ENCODE measurements at regions not wholly inside any gene's neighbourhood (a gene's known extent, or its start where the extent isn't known, plus 50 kb on each side); places are given as distances from the start of the nearest gene placed in this dataset.
A peak's percentile ranks its signal among the peaks of the same experiment; 100 is the strongest.

DNA sequence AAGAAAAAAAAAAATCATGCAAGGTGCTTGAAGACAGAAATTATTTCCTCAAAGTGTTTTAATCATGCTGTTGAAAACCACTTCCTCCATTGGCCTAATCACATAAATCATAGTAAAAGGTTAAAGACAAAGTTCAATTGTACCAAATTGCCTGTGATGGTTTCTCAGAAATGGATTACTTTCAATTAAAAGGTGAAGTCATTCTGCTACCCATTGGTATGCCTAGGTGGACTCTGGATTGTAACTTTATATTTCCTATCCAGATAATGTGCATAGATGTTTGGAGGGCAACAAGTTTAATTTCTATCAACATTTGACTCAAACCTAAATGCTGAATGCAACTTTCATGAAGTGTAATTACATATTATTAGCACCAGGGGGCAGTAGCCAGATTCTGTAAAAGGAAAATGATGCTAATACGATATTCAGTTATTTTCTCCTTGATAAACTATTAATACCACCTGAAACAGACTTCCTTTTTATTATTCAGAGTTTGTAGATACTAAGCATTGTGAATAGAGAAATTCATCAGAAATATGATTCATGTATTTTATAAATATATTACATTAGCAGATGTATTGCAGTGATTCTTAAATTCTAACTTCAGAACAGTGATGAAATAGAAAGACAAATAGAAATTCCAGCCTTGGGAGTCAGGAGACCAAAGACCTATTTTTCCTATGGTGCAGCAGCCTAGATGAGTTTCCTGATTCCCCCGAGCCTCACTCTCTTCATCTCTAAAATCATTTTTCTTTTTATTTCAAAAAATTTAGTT lies 148.2 kb downstream of the CAAP1 start:
- H3K27me3 ChIP-seq: no peaks in the 10 kb centered on the region
- no peaks in the 10 kb centered on the region for H3K4me1 ChIP-seq
- H3K27ac ChIP-seq: no peak overlapping the region
- intact Hi-C loops (cut with DNase I; ENCODE audit: low total_unique reads): loop anchor here (10.0 kb wide), 1 partner anchor 840 kb away; no protein-coding TSS in a partner anchor
- DNase-seq (ENCODE audit: low spot score in 2 of 2): no peak
- no peaks in the 10 kb centered on the region for H3K9me3 ChIP-seq
- no peaks in the 10 kb centered on the region for H3K36me3 ChIP-seq
- H3K4me3 ChIP-seq: no peak overlapping the region
- TF ChIP-seq POLR2AphosphoS5 (IDR thresholded peaks at IDR 0.05) (no peak), CTCF (IDR thresholded peaks at IDR 0.05) (peak; percentile 60 to 65 (median 62)), POLR2A (IDR thresholded peaks at IDR 0.05) (no peak)

DNA sequence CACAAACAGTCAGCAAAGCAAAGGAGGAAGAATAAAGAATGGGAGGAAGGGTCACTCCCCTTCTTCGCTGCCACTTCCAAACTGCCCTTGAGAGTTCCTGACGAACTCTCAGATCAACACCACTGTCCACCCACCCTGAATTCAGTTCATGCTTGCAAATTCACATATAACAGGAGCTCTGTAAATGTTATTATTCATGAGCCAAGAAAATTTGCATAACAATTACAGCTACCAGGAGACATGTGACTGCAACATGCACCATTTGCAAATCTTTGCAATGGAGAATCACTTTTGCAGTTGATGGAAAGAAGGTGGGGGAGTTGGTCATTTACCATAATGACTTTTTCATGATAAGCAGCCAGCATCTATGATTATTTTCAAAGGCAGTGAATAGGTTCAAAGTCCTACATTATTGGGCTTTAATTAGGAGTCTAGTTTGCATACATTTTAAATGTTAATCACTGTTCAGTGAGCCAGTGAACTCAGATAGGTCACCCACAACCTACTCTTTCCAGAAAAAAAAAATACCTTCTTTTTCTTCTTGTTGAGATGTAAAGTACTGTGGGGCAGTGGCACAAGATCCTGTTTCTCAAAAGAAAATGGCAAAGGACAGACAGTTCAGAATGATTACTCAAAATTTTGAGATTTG lies 149.7 kb downstream of the CAAP1 start:
- no peak for TF ChIP-seq POLR2A (IDR thresholded peaks at IDR 0.05)
- TF ChIP-seq CTCF (IDR thresholded peaks at IDR 0.05): no peak
- TF ChIP-seq POLR2AphosphoS5 (IDR thresholded peaks at IDR 0.05): no peak

DNA sequence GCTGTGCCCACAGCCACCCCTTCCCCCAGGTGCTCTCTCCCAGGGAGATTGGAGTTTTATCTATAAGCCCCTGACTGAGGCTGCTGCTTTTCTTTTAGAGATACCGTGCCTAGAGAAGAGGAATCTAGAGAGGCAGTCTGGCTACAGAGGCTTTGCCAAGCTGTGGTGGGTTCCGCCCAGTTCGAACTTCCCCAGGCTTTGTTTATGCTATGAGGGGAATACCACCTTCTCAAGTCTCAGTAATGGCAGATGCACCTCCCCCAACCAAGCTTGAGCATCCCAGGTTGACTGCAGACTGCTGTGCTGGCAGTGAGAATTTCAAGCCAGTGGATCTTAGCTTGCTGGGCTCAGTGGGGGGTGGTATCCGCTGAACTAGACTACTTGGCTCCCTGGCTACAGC lies 157.4 kb downstream of the CAAP1 start:
- Histone ChIP-seq H3K4me3 (no peak overlapping the region), H3K9me3 (peaks cover 0 to 27% of the 10 kb centered on the region in 2 donors), H3K4me1 (no peaks in the 10 kb centered on the region), H3K27me3 (no peaks in the 10 kb centered on the region), H3K36me3 (no peaks in the 10 kb centered on the region), H3K27ac (no peak overlapping the region)
- intact Hi-C loops (cut with DNase I; ENCODE audit: low total_unique reads): no loop called here
- DNase-seq (ENCODE audit: low spot score in 2 of 2): no peak
- TF ChIP-seq CTCF (IDR thresholded peaks at IDR 0.05) (no peak), POLR2A (IDR thresholded peaks at IDR 0.05) (no peak), POLR2AphosphoS5 (IDR thresholded peaks at IDR 0.05) (no peak)

More for the DNA sequence above, 149.7 kb downstream of the CAAP1 start:
- intact Hi-C loops (cut with DNase I; ENCODE audit: low total_unique reads): loop anchor here (10.0 kb wide), 1 partner anchor 842 kb away; no protein-coding TSS in a partner anchor
- Histone ChIP-seq H3K27ac (no peak overlapping the region), H3K27me3 (no peaks in the 10 kb centered on the region), H3K4me3 (no peak overlapping the region), H3K36me3 (no peaks in the 10 kb centered on the region), H3K9me3 (peaks cover 0 to 6% of the 10 kb centered on the region in 2 donors), H3K4me1 (no peaks in the 10 kb centered on the region)
- no peak for DNase-seq (ENCODE audit: low spot score in 2 of 2)

DNA sequence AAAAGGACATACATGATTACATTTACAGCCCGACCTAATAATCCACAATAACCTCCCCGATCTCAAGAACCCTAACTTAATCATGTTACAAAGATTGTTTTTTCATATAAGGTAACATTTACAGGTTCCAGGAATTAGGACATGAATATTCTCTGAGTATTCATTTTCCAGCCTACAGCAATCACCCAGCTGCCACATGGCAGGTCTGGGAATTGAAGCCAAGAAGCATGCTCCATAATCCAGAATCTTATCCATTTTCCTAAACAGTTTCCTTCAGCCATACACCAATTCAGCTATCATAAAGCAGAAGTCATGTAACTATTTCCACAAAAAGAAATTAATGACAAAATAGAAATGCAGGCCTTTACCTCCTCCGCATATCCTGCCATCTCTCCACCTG lies 163.4 kb downstream of the CAAP1 start:
- no peaks in the 10 kb centered on the region for H3K27me3 ChIP-seq
- H3K27ac ChIP-seq: no peak overlapping the region
- H3K4me3 ChIP-seq: no peak overlapping the region
- H3K9me3 ChIP-seq: peaks cover 0 to 22% of the 10 kb centered on the region in 2 donors
- DNase-seq (ENCODE audit: low spot score in 2 of 2): no peak
- TF ChIP-seq POLR2AphosphoS5 (IDR thresholded peaks at IDR 0.05): no peak
- no peak for TF ChIP-seq CTCF (IDR thresholded peaks at IDR 0.05)
- TF ChIP-seq POLR2A (IDR thresholded peaks at IDR 0.05): no peak
- no peaks in the 10 kb centered on the region for H3K36me3 ChIP-seq
- no peaks in the 10 kb centered on the region for H3K4me1 ChIP-seq
- intact Hi-C loops (cut with DNase I; ENCODE audit: low total_unique reads): no loop called here

DNA sequence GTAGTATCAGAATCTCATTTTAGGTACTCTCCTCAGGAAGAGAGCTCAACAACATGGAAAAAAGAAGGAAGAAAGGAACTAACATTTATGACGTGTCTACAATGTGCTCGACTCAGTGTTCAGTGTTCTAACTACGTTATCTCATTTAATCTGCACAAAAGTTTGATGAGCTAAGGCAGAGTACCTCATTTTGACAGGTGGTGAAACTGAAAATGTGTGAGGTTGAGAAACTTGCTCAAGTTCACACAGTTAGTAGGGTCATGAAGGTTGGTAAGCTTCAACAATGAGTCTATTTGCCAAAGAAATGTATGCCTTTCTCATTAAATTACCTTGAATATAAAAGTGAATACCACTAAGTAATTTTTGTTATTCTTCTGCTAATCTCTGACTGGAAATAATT lies 165.1 kb downstream of the CAAP1 start:
- intact Hi-C loops (cut with DNase I; ENCODE audit: low total_unique reads): no loop called here
- Histone ChIP-seq H3K27ac (no peak overlapping the region), H3K27me3 (no peaks in the 10 kb centered on the region), H3K36me3 (no peaks in the 10 kb centered on the region), H3K9me3 (peaks cover 0 to 14% of the 10 kb centered on the region in 2 donors), H3K4me3 (no peak overlapping the region), H3K4me1 (no peaks in the 10 kb centered on the region)
- DNase-seq (ENCODE audit: low spot score in 2 of 2): no peak
- TF ChIP-seq POLR2A (IDR thresholded peaks at IDR 0.05) (no peak), CTCF (IDR thresholded peaks at IDR 0.05) (no peak), POLR2AphosphoS5 (IDR thresholded peaks at IDR 0.05) (no peak)

All from breast epithelium (tissue), 4 donors.